ENCODE measurements at regions not wholly inside any gene's neighbourhood (a gene's known extent, or its start where the extent isn't known, plus 50 kb on each side); places are given as distances from the start of the nearest gene placed in this dataset.

DNA sequence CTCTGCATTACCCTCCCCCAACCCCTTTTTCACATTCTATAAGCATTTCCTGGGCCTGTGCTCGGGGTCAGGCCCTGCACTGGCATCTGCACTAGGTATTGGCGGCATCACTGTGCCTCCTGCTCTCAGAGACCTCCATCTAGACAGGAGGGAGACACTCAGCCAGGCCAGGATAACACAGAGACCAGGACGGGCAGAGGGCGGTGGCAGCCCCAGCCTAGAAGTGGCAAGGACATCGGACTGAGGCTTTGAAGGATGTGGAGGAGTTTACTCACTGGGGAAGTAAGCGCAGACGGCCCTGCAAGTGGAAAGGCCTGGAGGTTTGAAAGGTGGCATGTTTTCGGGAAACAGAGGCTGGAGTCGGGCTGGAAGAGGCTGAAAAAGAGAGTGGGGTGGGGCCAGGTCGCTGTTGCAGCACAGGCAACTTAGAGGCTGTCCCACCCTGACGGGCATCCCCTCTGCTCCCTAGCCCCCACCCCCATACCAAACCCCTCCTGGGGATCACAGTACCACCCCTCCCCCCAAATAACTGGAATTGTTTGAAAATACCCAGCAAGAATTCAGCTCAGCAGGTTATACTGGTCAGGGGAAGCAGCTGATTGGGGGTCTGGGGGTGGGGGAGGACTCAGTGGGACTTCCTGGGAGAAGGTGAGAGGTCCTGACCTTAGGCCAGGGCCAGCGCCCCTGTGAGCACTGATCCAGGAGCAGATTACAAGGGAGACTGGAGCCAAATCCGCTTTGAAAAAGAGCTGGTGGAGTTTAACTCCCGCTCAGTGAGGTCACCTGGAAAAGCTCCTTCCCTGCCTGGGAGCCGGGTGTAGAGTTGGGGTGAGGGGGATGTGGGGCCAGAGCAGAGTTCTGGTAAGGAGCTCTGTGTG, 121.8 kb upstream of the WNT4 start:
- no peak for DNase-seq (ENCODE audit: low spot score in 2 of 2)
- 79 to 88% methylated on average over 14 to 15 of the region's 15 CpGs for WGBS, 2 donors
- intact Hi-C loops (cut with DNase I; ENCODE audit: low total_unique reads) = no loop called here
- no peak overlapping the region for H3K4me3 ChIP-seq (ENCODE audit: low read depth, poor library complexity, severe bottlenecking)
- no peak for TF ChIP-seq POLR2A (IDR thresholded peaks at IDR 0.05)
- TF ChIP-seq, protein P1, sequence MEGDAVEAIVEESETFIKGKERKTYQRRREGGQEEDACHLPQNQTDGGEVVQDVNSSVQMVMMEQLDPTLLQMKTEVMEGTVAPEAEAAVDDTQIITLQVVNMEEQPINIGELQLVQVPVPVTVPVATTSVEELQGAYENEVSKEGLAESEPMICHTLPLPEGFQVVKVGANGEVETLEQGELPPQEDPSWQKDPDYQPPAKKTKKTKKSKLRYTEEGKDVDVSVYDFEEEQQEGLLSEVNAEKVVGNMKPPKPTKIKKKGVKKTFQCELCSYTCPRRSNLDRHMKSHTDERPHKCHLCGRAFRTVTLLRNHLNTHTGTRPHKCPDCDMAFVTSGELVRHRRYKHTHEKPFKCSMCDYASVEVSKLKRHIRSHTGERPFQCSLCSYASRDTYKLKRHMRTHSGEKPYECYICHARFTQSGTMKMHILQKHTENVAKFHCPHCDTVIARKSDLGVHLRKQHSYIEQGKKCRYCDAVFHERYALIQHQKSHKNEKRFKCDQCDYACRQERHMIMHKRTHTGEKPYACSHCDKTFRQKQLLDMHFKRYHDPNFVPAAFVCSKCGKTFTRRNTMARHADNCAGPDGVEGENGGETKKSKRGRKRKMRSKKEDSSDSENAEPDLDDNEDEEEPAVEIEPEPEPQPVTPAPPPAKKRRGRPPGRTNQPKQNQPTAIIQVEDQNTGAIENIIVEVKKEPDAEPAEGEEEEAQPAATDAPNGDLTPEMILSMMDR (IDR thresholded peaks at IDR 0.05) = no peak

DNA sequence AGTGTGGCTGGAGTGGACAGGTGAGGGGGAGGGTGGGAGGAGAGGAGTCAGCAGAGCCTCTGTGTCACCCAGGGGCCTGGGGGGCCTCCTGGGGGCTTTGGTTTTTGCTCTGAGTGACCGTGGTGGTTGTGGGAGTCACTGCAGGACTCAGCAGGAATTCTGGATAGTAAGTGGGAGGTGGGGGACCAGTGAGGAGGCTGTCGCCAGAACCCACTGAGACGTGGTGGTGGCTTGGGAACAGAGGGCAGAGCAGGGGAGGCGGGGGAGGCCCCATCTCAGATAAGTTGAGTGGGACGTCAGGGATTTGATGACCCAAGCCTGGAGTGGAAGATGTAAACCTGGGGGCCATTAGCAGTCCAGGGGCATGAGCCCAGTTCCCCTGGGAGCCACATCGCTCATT, 123.2 kb upstream of the WNT4 start:
- WGBS, 2 donors = 79 to 85% methylated on average over 6 of the region's 6 CpGs
- no peak for DNase-seq (ENCODE audit: low spot score in 2 of 2)
- TF ChIP-seq POLR2A (IDR thresholded peaks at IDR 0.05) = no peak
- TF ChIP-seq, protein P1 (IDR thresholded peaks at IDR 0.05) = no peak
- intact Hi-C loops (cut with DNase I; ENCODE audit: low total_unique reads) = no loop called here
- no peak overlapping the region for H3K4me3 ChIP-seq (ENCODE audit: low read depth, poor library complexity, severe bottlenecking)

DNA sequence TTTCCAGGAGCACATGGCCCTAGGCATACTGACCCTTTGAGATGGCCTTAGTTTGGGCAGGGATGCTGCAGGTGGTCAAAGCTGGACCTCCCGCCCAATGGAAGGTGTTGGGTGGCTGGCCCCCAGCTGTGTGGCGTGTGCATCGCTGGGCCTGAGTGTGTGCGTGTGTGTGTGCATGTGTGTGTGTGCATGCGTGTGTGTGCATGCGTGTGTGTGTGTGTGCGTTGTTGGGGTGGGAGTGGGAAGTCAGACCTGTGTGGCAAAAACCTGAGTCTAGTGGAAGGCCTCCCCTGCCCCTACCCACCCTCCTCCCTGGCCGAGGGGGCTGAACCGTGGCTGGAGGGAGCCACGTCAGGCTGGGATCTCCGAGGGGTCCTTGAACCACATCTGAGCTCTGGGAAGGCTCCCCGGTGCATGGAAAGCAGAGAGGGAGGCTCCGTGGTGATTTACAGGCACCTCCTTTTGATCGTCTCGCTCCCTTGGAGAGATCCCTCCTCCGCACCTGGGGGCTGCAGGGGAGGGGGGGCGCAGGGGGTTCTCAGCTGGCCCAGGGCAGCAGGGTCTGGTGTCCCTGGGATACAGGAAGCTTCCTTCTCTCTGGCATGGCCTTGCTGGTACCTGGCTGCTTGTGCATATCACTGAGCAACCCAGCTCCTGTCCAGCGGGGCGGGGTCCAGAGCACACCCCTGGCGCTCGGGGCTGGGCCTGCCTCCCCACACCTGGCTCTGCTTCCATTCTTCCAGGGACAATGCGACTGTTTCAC, 124.7 kb upstream of the WNT4 start:
- 68 to 84% methylated on average over 15 to 22 of the region's 22 CpGs for WGBS, 2 donors
- intact Hi-C loops (cut with DNase I; ENCODE audit: low total_unique reads) = no loop called here
- DNase-seq (ENCODE audit: low spot score in 2 of 2) = no peak
- H3K4me3 ChIP-seq (ENCODE audit: low read depth, poor library complexity, severe bottlenecking) = no peak overlapping the region
- no peak for TF ChIP-seq POLR2A (IDR thresholded peaks at IDR 0.05)
- TF ChIP-seq, protein P1 (IDR thresholded peaks at IDR 0.05) = no peak

DNA sequence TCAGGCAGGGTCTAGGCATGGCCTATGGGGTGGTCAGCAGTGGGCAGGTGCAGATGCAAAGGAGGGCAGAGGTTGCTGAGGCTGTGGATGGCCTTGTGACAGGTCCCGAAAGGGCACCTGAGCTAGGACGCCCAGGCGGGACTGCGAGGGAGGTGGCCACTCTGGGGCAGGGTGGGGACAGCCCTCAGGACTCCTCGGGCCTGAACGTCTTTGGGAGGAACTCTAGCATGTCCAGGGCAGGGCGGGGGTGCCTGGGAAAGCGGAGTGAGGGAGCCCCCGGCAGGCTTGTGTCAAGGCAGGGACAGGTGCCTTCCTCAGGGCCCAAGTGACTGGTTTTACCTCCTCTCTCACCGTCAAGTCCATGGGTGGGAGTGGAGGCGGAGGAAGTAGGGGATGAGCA, 125.4 kb upstream of the WNT4 start:
- WGBS, 2 donors = 69 to 82% methylated on average over 11 of the region's 11 CpGs
- no peak overlapping the region for H3K4me3 ChIP-seq (ENCODE audit: low read depth, poor library complexity, severe bottlenecking)
- TF ChIP-seq, protein P1 (IDR thresholded peaks at IDR 0.05) = no peak
- no peak for TF ChIP-seq POLR2A (IDR thresholded peaks at IDR 0.05)
- intact Hi-C loops (cut with DNase I; ENCODE audit: low total_unique reads) = no loop called here
- no peak for DNase-seq (ENCODE audit: low spot score in 2 of 2)

DNA sequence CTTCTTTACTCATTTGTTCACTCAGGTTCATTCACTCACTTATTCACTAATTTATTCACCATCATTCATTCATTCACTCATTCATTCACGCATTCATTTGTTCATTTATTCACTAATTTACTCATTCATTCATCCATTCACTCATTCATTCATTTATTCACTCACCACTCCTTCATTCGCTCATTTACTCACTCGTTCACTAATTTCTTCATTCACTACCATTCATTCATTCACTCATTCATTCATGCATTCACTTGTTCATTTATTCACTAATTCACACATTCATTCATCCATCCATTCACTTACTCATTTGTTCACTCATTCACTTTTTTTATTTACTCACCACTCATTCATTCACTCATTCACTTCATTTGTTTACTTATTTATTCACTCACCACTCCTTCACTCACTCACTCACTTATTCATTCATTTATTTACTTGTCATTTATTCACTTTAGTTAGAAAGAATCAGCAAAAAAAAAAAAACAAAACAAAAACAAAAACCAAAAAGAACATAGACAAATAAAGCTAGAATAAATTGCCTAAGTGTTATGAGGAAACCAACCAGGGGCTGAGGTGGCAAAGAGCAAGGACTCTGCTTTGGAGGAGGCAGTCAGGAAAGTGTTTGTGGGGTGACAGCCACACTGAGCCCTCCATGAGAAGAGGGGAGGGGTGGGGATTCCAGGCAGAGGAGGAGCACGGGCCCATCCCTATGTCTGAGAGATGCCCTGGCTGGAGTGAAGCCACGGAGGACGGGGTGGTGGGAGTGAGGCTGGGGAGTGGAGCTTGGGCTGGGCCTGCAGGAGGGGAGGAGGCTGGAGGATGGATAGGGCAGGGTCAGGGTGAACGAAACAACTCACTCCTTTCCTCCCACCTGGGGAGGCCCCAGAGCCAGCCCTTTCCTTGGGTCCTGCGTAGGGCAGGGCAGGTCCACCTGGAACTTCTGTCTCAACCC, 129.2 kb upstream of the WNT4 start:
- intact Hi-C loops (cut with DNase I; ENCODE audit: low total_unique reads) = loop anchor here (10.0 kb wide), 1 partner anchor 137 kb away; no protein-coding TSS in a partner anchor
- DNase-seq (ENCODE audit: low spot score in 2 of 2) = no peak
- WGBS, 2 donors = 61% methylated on average over 8 of the region's 8 CpGs
- TF ChIP-seq, protein P1 (IDR thresholded peaks at IDR 0.05) = no peak
- TF ChIP-seq POLR2A (IDR thresholded peaks at IDR 0.05) = no peak
- H3K4me3 ChIP-seq (ENCODE audit: low read depth, poor library complexity, severe bottlenecking) = no peak overlapping the region
